Amniotic epithelial cell (primary cell): ENCODE measurements at regions not wholly inside any gene's neighbourhood (a gene's known extent, or its start where the extent isn't known, plus 50 kb on each side); places are given as distances from the start of the nearest gene placed in this dataset.
A peak's percentile ranks its signal among the peaks of the same experiment; 100 is the strongest.
"Not testable (repeated sequence)": the region's sequence is repeated elsewhere in the genome, so short reads cannot be mapped to it uniquely, and the experiment has no call there.

Source experiments
- DNase-seq: peaks from one replicate; pipeline ENCODE4 v3.0.0-alpha.2; 2010; ENCODE audit warnings: low read depth

- peak; percentile 29 for DNase-seq
These were observed 157.6 kb upstream of the TMTC2 start for GRCh38 chr12:82529101-82529500.

DNA sequence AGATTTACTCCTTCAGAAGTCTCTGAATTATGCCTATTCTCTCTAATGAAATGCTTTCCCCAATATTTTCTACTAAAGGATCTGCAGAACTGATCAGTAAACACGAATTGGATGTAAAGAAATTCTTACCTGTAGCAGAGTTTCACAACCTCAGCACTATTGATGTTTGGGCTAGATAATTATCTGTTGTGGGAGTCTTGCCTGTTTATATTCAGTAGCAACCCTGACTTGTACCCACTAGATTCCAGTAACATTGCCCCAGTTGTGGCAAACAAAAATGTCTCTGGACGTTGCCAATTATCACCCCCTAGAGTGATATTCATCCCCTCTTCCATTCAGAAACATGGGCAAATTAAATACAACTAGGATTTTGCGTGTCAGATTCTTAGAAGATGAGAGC is 156.8 kb upstream of the TMTC2 start:
- DNase-seq, result no peak

DNA sequence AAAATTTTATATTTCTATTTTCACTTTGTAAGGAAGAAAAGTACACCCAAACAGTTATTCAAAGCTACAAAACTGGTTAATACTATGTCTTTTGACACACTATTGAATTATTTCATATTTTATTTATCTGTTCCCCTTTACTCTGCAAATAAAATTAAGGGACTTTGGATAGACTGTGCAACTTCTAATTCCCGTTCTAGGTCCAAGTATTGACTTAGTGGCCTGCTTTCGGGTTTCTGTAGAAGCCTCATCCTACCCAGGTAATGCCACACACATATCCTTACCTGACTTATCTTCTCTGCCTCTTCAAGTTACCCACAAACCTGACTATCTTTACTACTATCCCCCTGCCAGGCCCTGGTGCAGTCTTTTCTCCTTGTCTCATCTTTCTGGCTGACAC is 156.3 kb upstream of the TMTC2 start:
- no peak for DNase-seq

DNA sequence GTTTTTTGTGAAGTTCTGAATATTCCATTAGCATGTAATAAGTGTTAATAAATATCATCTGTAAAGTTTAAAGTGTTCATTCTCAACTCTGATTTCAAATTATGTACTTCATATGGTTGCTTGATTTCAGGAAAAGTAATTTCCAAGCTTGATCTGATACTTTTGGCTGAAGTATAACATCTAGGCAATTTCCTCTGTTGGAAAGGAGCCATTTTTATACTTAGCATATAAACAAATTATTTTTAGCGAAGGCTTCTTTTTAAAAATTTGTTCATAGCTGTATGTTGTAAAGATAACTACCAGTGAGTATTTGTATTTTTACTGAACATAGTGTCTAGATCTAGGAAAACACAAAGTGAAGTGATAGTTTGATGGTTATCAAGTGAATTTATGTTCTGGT is 153.4 kb upstream of the TMTC2 start:
- no peak for DNase-seq

GRCh38 chr12:82537436-82537835 is 149.3 kb upstream of the TMTC2 start:
- DNase-seq, result no peak

DNA sequence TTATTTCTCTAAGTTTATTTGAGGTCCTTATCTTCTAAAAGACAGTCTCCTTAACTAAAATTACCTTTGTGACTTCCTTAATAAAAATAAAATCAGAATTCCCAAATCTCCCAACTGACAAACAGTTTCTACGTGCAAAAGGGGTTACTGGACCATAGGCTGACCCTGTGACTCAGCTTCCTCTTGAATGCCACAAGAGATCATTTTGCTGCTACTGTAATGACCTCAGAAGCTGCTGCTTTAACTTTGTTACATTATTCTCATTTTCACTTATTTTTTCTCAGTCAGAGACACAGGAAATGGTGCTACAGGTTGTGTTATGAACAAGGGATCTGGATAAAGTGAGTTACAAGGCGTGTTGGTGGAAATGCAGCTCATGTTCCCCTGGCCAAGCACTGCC is 132.2 kb upstream of the TMTC2 start:
- no peak for DNase-seq

- peak; percentile 1 for DNase-seq
These were observed 131.0 kb upstream of the TMTC2 start for GRCh38 chr12:82555699-82556098.

DNA sequence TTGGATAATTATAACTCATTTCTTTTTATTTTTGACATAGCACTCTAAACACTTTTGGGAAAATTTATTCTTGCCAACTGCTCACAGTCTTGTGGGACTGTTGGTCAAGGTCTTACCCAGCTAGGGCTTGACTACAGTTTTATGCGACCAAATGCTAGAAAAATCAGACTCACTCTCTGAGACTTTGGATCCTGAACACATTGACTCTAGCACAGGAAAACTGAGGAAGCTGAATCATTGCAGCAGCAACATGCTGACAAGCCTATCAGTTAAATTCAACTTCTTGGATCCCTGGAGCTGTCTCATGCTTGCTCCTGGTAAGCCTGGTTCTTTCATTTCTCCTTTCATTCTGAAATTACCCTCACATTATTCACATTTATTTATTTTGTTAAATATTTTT is 120.7 kb upstream of the TMTC2 start:
- DNase-seq, result no peak

- no peak for DNase-seq
These were observed 119.0 kb upstream of the TMTC2 start for GRCh38 chr12:82567688-82568087.

DNA sequence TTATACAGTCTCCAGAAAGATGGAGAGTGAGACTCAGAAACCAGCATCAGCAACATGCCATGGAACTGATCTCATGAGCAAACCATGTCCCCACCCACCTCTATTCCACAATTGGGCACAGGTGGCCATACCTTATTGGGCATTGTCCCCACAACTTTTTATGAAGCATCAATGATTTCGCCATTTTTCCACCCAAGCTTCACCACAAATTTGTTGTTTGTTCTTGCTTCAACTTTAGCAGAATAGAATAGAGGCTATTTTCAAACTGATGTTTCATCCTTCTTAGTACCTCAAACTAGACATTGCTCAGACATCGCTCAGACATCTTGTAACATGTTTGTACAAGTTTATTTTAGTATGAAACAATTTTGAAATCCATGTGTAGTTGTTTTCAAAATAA is 112.5 kb upstream of the TMTC2 start:
- no peak for DNase-seq

DNA sequence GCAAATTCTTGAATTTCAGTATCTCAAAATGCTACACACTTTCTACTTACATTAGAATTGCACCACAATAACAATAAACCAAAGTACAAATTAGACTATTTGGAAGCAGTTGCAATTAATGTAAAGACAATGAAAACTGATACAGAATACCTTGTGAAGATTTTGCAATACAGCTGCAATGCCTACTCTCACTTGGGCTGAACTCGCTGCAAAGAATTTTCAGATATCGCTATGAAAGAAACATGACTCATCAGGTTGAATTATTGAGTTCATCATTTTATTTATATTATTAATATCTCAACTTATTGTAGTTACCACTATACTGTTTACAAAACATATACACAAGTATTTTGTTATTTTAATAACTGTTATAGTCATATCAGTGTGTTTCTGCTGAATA is 108.0 kb upstream of the TMTC2 start:
- no peak for DNase-seq

DNA sequence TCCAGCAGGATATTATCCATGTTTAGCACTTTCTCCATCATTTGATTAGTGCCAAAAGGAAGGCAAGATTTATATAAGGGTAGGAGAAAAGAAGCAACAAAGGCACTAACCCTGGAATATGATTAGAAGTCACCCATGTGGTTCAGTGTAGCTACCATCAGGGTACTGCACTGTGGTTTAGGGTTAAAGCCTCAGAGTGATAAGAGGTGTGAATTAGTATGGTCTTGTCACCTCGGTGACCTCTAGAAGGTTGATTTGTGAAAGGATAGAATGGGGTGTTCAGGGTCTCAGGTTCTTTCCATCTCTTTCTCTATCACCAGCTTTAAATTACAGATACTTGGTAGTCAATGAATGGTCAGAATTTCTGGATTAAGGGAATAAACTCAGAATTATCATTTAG is 103.0 kb upstream of the TMTC2 start:
- DNase-seq, result no peak

DNA sequence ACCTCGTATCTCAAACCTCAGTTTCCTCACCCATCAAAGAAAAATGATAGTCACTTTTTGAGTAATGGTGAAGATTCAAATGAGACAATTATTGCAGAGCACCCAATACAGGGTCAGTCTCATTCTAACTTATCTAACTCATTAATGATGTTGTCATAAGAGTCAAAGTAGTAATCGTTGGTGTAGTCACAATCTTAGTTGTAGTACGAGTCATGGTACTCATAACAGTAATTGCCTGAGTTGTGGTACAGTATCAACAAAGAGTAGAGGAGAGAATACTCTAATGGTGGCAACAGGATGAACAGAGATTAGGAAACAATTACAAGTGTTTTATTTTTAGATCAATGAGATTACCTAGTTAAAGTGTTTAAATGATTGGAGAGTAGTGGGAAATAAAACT is 93.6 kb upstream of the TMTC2 start:
- DNase-seq, result no peak

DNA sequence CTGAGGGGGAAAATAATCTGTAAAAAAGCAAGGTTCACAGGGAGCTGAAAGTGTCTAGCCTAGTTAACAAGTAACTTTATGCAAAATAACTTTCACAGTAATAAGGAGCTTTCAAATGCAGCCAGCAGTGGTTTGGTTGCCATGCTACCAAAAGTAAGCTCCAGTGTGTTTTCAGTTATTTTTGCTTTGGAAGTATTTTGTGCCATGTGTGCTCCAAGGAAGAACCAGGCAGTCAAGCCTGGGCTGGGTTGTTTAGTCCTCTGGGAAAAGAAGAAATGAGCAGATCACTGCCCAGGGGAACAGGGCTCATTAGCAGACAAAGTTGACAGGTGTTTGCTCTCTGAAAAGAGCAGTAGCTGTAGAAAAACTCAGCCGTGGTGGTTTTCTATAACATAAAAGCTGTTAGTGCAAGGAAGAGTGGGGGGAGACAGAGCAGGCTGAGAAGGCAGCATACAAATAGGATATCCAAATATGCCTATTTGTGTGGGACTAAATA is 92.8 kb upstream of the TMTC2 start:
- no peak for DNase-seq

GRCh38 chr12:82595941-82596340 is 90.8 kb upstream of the TMTC2 start:
- no peak for DNase-seq

GRCh38 chr12:82596483-82596882 is 90.2 kb upstream of the TMTC2 start:
- DNase-seq, result no peak

DNA sequence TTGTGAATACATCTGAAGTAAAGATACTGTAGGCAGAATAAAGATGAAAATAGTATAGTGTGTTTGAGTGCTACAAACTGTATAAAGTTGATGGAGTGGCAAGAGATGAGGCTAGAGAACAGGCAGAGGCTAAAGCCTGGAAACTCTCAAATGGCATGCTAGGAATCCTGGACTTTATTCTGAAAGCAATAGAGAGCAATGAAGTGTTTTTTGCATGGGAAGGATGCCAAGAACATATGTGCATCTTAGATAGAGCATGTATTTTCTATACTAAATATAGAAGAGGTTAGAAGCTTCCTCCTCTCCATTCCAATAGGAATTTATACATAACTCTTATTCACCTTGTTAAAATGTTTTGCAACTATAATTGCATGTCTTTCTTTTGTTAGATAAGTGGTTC is 86.3 kb upstream of the TMTC2 start:
- no peak for DNase-seq

GRCh38 chr12:82603647-82604046 is 83.1 kb upstream of the TMTC2 start:
- DNase-seq, result not testable (repeated sequence)

DNA sequence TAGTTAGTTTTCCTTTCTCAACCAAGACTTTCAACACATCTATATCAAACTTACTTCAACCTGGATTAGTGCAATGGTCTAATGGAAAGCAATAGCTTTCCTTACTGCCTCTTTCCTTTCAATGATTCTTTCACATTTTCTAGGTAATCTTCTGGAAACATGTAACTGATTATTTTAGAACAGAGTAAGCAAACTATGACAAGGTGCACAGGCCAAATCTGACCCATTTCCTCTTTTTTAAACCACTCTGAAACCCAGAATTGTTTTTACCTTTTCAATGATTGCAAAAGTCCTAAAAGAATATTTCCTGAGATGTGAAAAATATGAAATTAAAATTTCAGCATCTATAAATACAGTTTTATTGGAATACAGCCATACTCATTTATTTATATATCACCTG is 81.6 kb upstream of the TMTC2 start:
- no peak for DNase-seq

- peak; percentile 11 for DNase-seq
These were observed 78.0 kb upstream of the TMTC2 start for GRCh38 chr12:82608706-82609105.

DNA sequence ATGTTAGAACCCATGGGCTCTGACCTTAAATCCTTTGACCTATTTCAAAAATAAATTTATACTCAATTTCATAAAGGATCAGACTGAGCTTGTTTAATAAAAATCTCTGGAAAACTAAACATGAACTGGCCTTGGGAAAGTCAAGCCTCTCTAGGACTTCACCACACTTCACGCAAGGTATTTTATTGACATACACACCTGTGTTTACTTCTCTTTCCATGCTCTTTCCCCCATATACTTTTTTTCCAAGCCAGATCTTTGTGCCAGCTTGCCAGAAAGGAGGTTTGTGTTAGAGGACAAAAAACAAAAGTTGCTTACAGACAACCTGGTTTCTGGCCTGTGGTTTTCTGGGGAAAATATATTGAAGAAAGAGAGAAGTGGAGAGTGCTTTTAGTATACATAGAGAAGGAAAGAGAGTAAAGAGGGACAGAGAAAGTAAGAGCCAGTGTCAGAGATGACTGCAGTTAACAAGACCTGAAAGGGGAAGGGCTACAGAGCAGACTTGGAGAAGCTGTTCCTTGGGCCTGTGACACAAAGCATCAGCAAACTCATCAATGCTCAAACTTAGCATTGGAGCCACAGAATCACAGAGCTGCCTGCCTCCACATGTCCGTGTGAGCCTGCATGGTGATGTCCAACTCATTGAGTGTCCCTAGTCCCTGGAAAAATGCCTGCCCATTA is 77.3 kb upstream of the TMTC2 start:
- no peak for DNase-seq

DNA sequence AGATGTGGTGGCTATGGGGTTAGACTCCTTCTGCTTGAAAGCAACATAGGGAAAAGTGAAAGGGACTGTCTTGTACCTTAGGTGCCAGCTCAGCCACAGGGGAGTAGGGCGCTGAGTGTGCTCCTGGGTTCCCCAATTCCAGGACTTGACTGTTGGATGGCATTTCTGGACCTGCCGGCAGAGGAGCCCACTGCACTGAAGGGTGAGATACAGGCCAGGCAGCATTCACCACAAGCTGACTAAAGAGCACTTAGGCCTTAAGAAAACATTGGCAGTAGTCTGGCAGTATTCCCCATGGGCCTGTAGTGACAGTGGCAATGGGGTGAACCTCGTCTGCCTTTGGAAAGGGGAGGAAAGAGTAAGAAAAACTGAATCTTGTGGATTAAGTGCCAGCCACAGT is 67.1 kb upstream of the TMTC2 start:
- no peak for DNase-seq

- DNase-seq, result no peak
These were observed 65.8 kb upstream of the TMTC2 start for GRCh38 chr12:82620917-82621316.

DNA sequence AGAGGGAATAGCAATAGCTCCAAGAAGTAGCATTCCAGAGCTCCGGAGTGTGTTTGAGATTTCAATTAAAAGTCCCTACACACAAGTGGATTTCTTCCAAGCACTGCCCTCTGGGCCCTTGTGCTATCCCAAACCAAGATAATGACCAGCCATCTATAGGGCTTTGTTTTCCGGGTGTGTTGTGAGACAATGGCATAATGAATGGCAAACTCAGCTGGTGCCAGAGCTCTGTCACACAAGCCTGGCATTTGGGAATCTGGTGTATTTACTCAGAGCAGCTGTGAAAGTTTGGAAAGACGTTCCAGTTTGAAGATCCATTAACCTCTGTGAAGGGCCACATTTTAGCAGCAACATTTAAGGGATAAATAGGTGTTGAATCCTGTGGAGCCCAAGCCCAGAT is 61.2 kb upstream of the TMTC2 start:
- DNase-seq, result no peak

GRCh38 chr12:82627799-82628198 is 58.9 kb upstream of the TMTC2 start:
- DNase-seq, result peak; percentile 24
